ENCODE measurements at regions not wholly inside any gene's neighbourhood (a gene's known extent, or its start where the extent isn't known, plus 50 kb on each side); places are given as distances from the start of the nearest gene placed in this dataset.

DNA sequence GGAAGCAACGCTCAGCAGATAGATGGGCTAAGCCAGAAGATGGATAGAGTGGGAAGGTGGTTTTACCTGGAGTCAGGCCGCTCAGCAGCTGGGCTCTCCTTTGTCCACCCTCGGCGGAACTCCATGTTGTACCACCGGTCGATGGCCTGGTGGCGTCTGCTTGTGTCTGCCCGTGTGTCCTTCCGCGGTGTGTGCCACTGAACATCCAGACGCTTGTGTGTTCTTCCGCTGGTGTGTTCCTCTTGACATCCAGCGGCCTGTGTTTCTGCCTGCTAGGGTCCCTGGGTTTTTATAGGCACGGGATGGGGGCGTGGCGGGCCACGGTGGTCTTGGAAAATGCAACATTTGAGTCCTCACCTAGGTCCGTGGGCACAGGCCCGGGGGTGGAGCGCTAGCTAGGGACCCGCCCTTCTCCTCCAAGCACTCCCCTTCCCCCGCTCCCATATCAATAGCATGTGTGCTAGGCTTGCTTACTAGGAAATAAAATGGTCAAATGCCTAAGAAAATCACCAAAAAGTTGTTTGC lies 1431.7 kb upstream of the ACVR2A start:
- TF ChIP-seq RARB (CRISPR knock-in tag; IDR thresholded peaks at IDR 0.05), result no peak
- no peak for TF ChIP-seq ZFP30 (CRISPR knock-in tag; IDR thresholded peaks at IDR 0.05)
- TF ChIP-seq, protein P1, sequence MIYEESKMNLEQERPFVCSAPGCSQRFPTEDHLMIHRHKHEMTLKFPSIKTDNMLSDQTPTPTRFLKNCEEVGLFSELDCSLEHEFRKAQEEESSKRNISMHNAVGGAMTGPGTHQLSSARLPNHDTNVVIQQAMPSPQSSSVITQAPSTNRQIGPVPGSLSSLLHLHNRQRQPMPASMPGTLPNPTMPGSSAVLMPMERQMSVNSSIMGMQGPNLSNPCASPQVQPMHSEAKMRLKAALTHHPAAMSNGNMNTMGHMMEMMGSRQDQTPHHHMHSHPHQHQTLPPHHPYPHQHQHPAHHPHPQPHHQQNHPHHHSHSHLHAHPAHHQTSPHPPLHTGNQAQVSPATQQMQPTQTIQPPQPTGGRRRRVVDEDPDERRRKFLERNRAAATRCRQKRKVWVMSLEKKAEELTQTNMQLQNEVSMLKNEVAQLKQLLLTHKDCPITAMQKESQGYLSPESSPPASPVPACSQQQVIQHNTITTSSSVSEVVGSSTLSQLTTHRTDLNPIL (CRISPR knock-in tag; IDR thresholded peaks at IDR 0.05; ENCODE audit: low read depth), result no peak
- TF ChIP-seq TOX (CRISPR knock-in tag; IDR thresholded peaks at IDR 0.05; ENCODE audit: borderline replicate concordance), result no peak
- no peak for TF ChIP-seq BACH2 (CRISPR knock-in tag; IDR thresholded peaks at IDR 0.05; ENCODE audit: borderline replicate concordance)
- TF ChIP-seq, protein P2, sequence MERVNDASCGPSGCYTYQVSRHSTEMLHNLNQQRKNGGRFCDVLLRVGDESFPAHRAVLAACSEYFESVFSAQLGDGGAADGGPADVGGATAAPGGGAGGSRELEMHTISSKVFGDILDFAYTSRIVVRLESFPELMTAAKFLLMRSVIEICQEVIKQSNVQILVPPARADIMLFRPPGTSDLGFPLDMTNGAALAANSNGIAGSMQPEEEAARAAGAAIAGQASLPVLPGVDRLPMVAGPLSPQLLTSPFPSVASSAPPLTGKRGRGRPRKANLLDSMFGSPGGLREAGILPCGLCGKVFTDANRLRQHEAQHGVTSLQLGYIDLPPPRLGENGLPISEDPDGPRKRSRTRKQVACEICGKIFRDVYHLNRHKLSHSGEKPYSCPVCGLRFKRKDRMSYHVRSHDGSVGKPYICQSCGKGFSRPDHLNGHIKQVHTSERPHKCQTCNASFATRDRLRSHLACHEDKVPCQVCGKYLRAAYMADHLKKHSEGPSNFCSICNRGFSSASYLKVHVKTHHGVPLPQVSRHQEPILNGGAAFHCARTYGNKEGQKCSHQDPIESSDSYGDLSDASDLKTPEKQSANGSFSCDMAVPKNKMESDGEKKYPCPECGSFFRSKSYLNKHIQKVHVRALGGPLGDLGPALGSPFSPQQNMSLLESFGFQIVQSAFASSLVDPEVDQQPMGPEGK (CRISPR knock-in tag; IDR thresholded peaks at IDR 0.05; ENCODE audit: borderline replicate concordance), result no peak
- no peak for TF ChIP-seq ESRRG (CRISPR knock-in tag; IDR thresholded peaks at IDR 0.05)
